ENCODE measurements at regions not wholly inside any gene's neighbourhood (a gene's known extent, or its start where the extent isn't known, plus 50 kb on each side); places are given as distances from the start of the nearest gene placed in this dataset.
A peak's percentile ranks its signal among the peaks of the same experiment; 100 is the strongest.

- DNase-seq (ENCODE audit: low spot score): peak; percentile 71
Observed at GRCh38 chr16:66315210-66315825, 51.2 kb upstream of the CDH5 start.

- DNase-seq (ENCODE audit: low spot score): no peak
Observed at GRCh38 chr16:66311306-66311705, 55.2 kb upstream of the CDH5 start.

- DNase-seq (ENCODE audit: low spot score): no peak
Observed at GRCh38 chr16:66309215-66309807, 57.2 kb upstream of the CDH5 start.

- no peak for DNase-seq (ENCODE audit: low spot score)
Observed at GRCh38 chr16:66308096-66308495, 58.4 kb upstream of the CDH5 start.

GRCh38 chr16:66306366-66307150 lies 59.9 kb upstream of the CDH5 start:
- DNase-seq (ENCODE audit: low spot score): no peak

- no peak for DNase-seq (ENCODE audit: low spot score)
Observed at GRCh38 chr16:66304961-66305360, 61.5 kb upstream of the CDH5 start.

GRCh38 chr16:66304151-66304550 lies 62.3 kb upstream of the CDH5 start:
- DNase-seq (ENCODE audit: low spot score): no peak

- no peak for DNase-seq (ENCODE audit: low spot score)
Observed at GRCh38 chr16:66300501-66300900, 66.0 kb upstream of the CDH5 start.

GRCh38 chr16:66300037-66300436 lies 66.5 kb upstream of the CDH5 start:
- DNase-seq (ENCODE audit: low spot score): no peak

- no peak for DNase-seq (ENCODE audit: low spot score)
Observed at GRCh38 chr16:66299349-66299748, 67.1 kb upstream of the CDH5 start.

- no peak for DNase-seq (ENCODE audit: low spot score)
Observed at GRCh38 chr16:66298571-66299120, 67.8 kb upstream of the CDH5 start.

GRCh38 chr16:66298006-66298405 lies 68.5 kb upstream of the CDH5 start:
- DNase-seq (ENCODE audit: low spot score): no peak

- DNase-seq (ENCODE audit: low spot score): no peak
Observed at GRCh38 chr16:66296591-66296990, 69.9 kb upstream of the CDH5 start.

- DNase-seq (ENCODE audit: low spot score): no peak
Observed at GRCh38 chr16:66295761-66296546, 70.5 kb upstream of the CDH5 start.

GRCh38 chr16:66295213-66295612 lies 71.3 kb upstream of the CDH5 start:
- DNase-seq (ENCODE audit: low spot score): no peak

- no peak for DNase-seq (ENCODE audit: low spot score)
Observed at GRCh38 chr16:66294507-66294906, 72.0 kb upstream of the CDH5 start.

GRCh38 chr16:66293932-66294331 lies 72.6 kb upstream of the CDH5 start:
- no peak for DNase-seq (ENCODE audit: low spot score)

- no peak for DNase-seq (ENCODE audit: low spot score)
Observed at GRCh38 chr16:66293207-66293735, 73.2 kb upstream of the CDH5 start.

- no peak for DNase-seq (ENCODE audit: low spot score)
Observed at GRCh38 chr16:66292241-66292935, 74.1 kb upstream of the CDH5 start.

GRCh38 chr16:66291833-66292232 lies 74.7 kb upstream of the CDH5 start:
- no peak for DNase-seq (ENCODE audit: low spot score)

GRCh38 chr16:66290431-66290830 lies 76.1 kb upstream of the CDH5 start:
- DNase-seq (ENCODE audit: low spot score): no peak
